ENCODE measurements at regions not wholly inside any gene's neighbourhood (a gene's known extent, or its start where the extent isn't known, plus 50 kb on each side); places are given as distances from the start of the nearest gene placed in this dataset.

GRCh38 chr16:86748652-86749051 lies 170.3 kb downstream of the FOXL1 start:
- no peaks in the 10 kb centered on the region for H3K4me1 Mint-ChIP-seq
- no peak overlapping the region for H3K27ac Mint-ChIP-seq
- H3K9me3 Mint-ChIP-seq = no peaks in the 10 kb centered on the region
- intact Hi-C loops (cut with micrococcal nuclease) = no loop called here
- ChIA-PET CTCF (interaction anchor here (1.2 kb wide), 1 partner anchor 11 kb away, joined by 3 read pairs; no protein-coding TSS in a partner anchor), POLR2A (no interaction called here)
- TF ChIP-seq, protein P1, sequence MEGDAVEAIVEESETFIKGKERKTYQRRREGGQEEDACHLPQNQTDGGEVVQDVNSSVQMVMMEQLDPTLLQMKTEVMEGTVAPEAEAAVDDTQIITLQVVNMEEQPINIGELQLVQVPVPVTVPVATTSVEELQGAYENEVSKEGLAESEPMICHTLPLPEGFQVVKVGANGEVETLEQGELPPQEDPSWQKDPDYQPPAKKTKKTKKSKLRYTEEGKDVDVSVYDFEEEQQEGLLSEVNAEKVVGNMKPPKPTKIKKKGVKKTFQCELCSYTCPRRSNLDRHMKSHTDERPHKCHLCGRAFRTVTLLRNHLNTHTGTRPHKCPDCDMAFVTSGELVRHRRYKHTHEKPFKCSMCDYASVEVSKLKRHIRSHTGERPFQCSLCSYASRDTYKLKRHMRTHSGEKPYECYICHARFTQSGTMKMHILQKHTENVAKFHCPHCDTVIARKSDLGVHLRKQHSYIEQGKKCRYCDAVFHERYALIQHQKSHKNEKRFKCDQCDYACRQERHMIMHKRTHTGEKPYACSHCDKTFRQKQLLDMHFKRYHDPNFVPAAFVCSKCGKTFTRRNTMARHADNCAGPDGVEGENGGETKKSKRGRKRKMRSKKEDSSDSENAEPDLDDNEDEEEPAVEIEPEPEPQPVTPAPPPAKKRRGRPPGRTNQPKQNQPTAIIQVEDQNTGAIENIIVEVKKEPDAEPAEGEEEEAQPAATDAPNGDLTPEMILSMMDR (IDR thresholded peaks at IDR 0.05) = no peak
- DNase-seq (no peak), ATAC-seq (ENCODE audit: low read depth) (no peak)
- no peak overlapping the region for H3K4me3 Mint-ChIP-seq
- no peaks in the 10 kb centered on the region for H3K36me3 Mint-ChIP-seq (ENCODE audit: low read depth)
- H3K27me3 Mint-ChIP-seq = peaks cover 5% of the 10 kb centered on the region

GRCh38 chr16:86751076-86752030 lies 173.0 kb downstream of the FOXL1 start:
- TF ChIP-seq, protein P1 (IDR thresholded peaks at IDR 0.05) = no peak
- H3K27ac Mint-ChIP-seq = no peak overlapping the region
- H3K4me1 Mint-ChIP-seq = no peaks in the 10 kb centered on the region
- CTCF ChIA-PET = no interaction called here
- no peaks in the 10 kb centered on the region for H3K36me3 Mint-ChIP-seq (ENCODE audit: low read depth)
- H3K9me3 Mint-ChIP-seq = no peaks in the 10 kb centered on the region
- DNase-seq (no peak), ATAC-seq (ENCODE audit: low read depth) (no peak)
- no peak overlapping the region for H3K4me3 Mint-ChIP-seq
- intact Hi-C loops (cut with micrococcal nuclease) = no loop called here
- peaks cover 7% of the 10 kb centered on the region for H3K27me3 Mint-ChIP-seq
- POLR2A ChIA-PET = no interaction called here

DNA sequence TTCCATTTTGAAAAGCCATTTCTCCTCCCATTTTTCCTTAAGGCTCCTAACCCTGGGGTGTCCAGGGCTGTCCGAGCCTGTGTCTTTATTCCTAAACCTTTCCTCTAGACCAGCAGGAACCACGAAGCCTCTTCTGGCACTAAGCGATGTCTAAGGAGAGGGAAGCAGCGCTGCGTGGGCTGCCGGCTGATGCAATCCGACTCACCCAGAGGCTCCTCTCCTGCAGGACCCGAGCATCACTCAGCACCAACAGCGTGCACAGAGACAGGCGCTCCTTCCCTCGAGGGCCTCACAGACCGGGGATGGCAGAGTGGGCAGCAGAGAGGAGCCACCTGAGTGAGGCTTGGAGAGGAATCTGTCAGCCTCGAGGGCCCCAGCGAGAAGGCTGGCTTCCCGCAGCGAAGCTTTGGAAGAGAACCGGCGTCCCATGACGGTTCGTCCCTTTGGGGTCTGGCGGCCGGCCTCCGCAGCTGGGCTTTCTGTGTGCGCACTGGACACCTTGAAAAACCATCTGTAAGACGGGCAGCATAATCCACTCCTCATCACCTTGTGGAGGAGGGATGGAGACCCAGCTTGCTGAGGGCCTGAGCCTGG lies 174.3 kb downstream of the FOXL1 start:
- ChIA-PET POLR2A (no interaction called here), CTCF (no interaction called here)

DNA sequence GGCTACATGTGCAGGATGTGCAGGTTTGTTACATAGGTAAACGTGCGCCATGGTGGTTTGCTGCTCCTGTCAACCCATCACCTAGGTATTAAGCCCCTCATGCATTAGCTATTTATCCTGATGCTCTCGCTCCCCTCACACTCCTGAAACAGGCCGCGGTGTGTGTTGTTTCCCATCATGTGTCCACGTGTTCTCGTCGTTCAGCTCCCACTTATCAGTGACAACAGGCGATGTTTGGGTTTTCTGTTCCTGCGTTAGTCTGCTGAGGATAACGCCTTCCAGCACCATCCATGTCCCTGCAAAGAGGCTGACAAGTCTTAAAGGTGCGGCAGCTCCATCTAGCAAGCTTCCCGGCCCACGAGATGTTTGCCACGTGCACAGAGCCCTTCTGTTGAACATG lies 175.1 kb downstream of the FOXL1 start:
- H3K9me3 Mint-ChIP-seq = no peaks in the 10 kb centered on the region
- no peaks in the 10 kb centered on the region for H3K4me1 Mint-ChIP-seq
- peaks cover 10% of the 10 kb centered on the region for H3K27me3 Mint-ChIP-seq
- DNase-seq (no peak), ATAC-seq (ENCODE audit: low read depth) (no peak)
- ChIA-PET POLR2A (no interaction called here), CTCF (no interaction called here)
- no peaks in the 10 kb centered on the region for H3K36me3 Mint-ChIP-seq (ENCODE audit: low read depth)
- intact Hi-C loops (cut with micrococcal nuclease) = no loop called here
- H3K4me3 Mint-ChIP-seq = no peak overlapping the region
- no peak overlapping the region for H3K27ac Mint-ChIP-seq
- TF ChIP-seq, protein P1 (IDR thresholded peaks at IDR 0.05) = no peak

More for the DNA sequence above, 174.3 kb downstream of the FOXL1 start:
- DNase-seq = no peak
- Mint-ChIP-seq H3K4me3 (no peak overlapping the region), H3K36me3 (ENCODE audit: low read depth) (no peaks in the 10 kb centered on the region), H3K4me1 (no peaks in the 10 kb centered on the region), H3K27ac (no peak overlapping the region), H3K27me3 (peaks cover 11% of the 10 kb centered on the region), H3K9me3 (no peaks in the 10 kb centered on the region)
- no peak for ATAC-seq (ENCODE audit: low read depth)
- intact Hi-C loops (cut with micrococcal nuclease) = no loop called here
- TF ChIP-seq, protein P1 (IDR thresholded peaks at IDR 0.05) = no peak

GRCh38 chr16:86755571-86756006 lies 177.2 kb downstream of the FOXL1 start:
- POLR2A ChIA-PET = no interaction called here
- CTCF ChIA-PET = no interaction called here
- Mint-ChIP-seq H3K4me1 (no peaks in the 10 kb centered on the region), H3K9me3 (no peaks in the 10 kb centered on the region), H3K4me3 (no peak overlapping the region), H3K36me3 (ENCODE audit: low read depth) (no peaks in the 10 kb centered on the region), H3K27ac (no peak overlapping the region), H3K27me3 (peaks cover 22% of the 10 kb centered on the region)
- ATAC-seq (ENCODE audit: low read depth) (no peak), DNase-seq (no peak)
- intact Hi-C loops (cut with micrococcal nuclease) = no loop called here
- TF ChIP-seq, protein P1 (IDR thresholded peaks at IDR 0.05) = no peak

Measured in activated B cell treated with CpG ODN at 0.5 μM for 24 hours (primary cell).